A673 (cell line): ENCODE measurements at regions not wholly inside any gene's neighbourhood (a gene's known extent, or its start where the extent isn't known, plus 50 kb on each side); places are given as distances from the start of the nearest gene placed in this dataset.

Source experiments
- EZH2 ChIP-seq: fragments of 200-600 bp; sonication (generic); IDR thresholded peaks from 2 replicates; pipeline ENCODE4 v1.6.1; 2017; ENCODE audit warnings: borderline replicate concordance, low read depth, mild to moderate bottlenecking, mixed read lengths, antibody characterized with exemption, low read length; ENCODE audit not compliant: poor library complexity, severe bottlenecking
- TF ChIP-seq, protein P1 (sequence below): fragments of 300-800, 200-600 bp; sonication (generic); conservative IDR thresholded peaks from 2 replicates; pipeline ENCODE4 v1.5.1; 2017; ENCODE audit warnings: low read depth, mild to moderate bottlenecking, antibody characterized with exemption, low read length, moderate library complexity, mixed read lengths

DNA sequence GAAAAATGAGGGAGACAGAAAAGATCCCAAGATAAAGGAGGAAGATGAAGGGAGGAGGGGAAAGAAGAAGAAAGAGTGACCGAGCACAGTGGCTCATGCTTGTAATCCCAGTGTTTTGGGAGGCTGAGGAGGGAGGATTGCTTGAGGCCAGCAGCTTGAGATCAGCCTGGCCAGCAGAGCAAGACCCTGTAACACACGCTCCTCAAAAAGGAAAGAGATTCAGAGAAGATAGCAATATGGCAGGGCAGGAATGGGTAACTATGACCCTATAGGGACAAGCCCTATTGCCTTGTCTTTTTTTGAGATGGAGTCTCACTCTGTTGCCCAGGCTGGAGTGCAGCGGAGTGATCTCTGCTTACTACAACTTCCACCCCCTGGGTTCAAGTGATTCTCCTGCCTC, 116.9 kb upstream of the MAP1LC3B2 start:
- TF ChIP-seq, protein P1, sequence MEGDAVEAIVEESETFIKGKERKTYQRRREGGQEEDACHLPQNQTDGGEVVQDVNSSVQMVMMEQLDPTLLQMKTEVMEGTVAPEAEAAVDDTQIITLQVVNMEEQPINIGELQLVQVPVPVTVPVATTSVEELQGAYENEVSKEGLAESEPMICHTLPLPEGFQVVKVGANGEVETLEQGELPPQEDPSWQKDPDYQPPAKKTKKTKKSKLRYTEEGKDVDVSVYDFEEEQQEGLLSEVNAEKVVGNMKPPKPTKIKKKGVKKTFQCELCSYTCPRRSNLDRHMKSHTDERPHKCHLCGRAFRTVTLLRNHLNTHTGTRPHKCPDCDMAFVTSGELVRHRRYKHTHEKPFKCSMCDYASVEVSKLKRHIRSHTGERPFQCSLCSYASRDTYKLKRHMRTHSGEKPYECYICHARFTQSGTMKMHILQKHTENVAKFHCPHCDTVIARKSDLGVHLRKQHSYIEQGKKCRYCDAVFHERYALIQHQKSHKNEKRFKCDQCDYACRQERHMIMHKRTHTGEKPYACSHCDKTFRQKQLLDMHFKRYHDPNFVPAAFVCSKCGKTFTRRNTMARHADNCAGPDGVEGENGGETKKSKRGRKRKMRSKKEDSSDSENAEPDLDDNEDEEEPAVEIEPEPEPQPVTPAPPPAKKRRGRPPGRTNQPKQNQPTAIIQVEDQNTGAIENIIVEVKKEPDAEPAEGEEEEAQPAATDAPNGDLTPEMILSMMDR = no peak
- no peak for TF ChIP-seq EZH2
